Tibial artery (tissue), 4 donors: ENCODE measurements at regions not wholly inside any gene's neighbourhood (a gene's known extent, or its start where the extent isn't known, plus 50 kb on each side); places are given as distances from the start of the nearest gene placed in this dataset.

Experiments
- DNase-seq, 2 donors: peaks; one replicate each; pipeline ENCODE4 v3.0.0-alpha.2; 2019
- H3K27ac ChIP-seq, 2 donors: fragments of 200-600 bp; sonication (generic) in 1 of 2; 1 replicate in 1 of 2; 2 replicates in 1 of 2; pipeline ENCODE4 v1.5.1; 2018 to 2019; ENCODE audit warnings: mild to moderate bottlenecking in 1 of 2
- H3K27me3 ChIP-seq, 2 donors: fragments of 200-600 bp; sonication (generic) in 1 of 2; one replicate each; pipeline versions ENCODE4 v1.5.1 to v1.6.0; 2016 to 2019
- H3K36me3 ChIP-seq, 3 donors: fragments of 200-600 bp; sonication (generic) in 2 of 3; one replicate each; pipeline ENCODE4 v1.5.1; 2016 to 2019; ENCODE audit warnings: mild to moderate bottlenecking in 2 of 3
- H3K4me1 ChIP-seq, 4 donors: fragments of 200-600 bp; sonication (generic) in 2 of 4; 1 replicate in 3 of 4; 2 replicates in 1 of 4; pipeline ENCODE4 v1.5.1; 2016 to 2019
- H3K4me3 ChIP-seq, 2 donors: fragments of 200-600 bp; sonication (generic) in 1 of 2; 1 replicate in 1 of 2; 2 replicates in 1 of 2; pipeline ENCODE4 v1.5.1; 2018 to 2019; ENCODE audit warnings: mild to moderate bottlenecking in 2 of 2
- H3K9me3 ChIP-seq, 3 donors: fragments of 200-600 bp; sonication (generic) in 1 of 3; one replicate each; pipeline ENCODE4 v1.5.1; 2016 to 2019
- intact Hi-C: fragments of 100-400 bp; cut with DNase I; formaldehyde crosslinking; loops from one replicate; pipeline ENCODE4 v1.15.0; 2023; ENCODE audit warnings: low total_unique reads
- TF ChIP-seq, protein P1 (sequence below), 2 experiments: fragments of 200-600 bp in 1 of 2; fragments of 450-650 bp in 1 of 2; IDR thresholded peaks; one replicate each; pipeline ENCODE4 v1.5.1; 2017 to 2019; ENCODE audit warnings: antibody characterized with exemption in 2 of 2, mild to moderate bottlenecking in 1 of 2, moderate library complexity in 1 of 2

DNA sequence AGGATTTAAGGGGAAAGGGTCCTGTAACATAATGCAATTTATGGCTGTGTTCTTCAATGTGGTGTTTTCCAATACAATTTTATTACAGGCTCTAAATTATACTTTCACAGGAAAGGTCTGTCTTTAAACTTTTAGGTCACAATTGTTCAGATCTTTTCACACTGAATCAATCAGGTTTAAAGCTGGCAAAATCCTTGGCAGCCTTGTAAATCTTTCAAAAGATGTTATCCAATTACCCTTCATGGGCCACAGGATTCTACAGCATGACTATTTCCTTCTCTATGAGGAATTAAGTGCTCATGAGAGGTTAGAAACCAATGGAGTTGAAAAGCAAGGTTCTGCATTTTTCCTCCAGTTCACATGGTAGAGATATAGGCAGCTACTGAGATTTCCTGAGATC is 211.5 kb upstream of the MIR17HG start:
- H3K4me1 ChIP-seq = peaks cover 0 to 31% (median 5%) of the 10 kb centered on the region in 4 donors
- H3K27ac ChIP-seq = no peak overlapping the region
- H3K4me3 ChIP-seq = no peak overlapping the region
- no peak for DNase-seq
- no peaks in the 10 kb centered on the region for H3K9me3 ChIP-seq
- H3K36me3 ChIP-seq = no peaks in the 10 kb centered on the region
- TF ChIP-seq, protein P1, sequence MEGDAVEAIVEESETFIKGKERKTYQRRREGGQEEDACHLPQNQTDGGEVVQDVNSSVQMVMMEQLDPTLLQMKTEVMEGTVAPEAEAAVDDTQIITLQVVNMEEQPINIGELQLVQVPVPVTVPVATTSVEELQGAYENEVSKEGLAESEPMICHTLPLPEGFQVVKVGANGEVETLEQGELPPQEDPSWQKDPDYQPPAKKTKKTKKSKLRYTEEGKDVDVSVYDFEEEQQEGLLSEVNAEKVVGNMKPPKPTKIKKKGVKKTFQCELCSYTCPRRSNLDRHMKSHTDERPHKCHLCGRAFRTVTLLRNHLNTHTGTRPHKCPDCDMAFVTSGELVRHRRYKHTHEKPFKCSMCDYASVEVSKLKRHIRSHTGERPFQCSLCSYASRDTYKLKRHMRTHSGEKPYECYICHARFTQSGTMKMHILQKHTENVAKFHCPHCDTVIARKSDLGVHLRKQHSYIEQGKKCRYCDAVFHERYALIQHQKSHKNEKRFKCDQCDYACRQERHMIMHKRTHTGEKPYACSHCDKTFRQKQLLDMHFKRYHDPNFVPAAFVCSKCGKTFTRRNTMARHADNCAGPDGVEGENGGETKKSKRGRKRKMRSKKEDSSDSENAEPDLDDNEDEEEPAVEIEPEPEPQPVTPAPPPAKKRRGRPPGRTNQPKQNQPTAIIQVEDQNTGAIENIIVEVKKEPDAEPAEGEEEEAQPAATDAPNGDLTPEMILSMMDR (IDR thresholded peaks at IDR 0.05) = no peak
- intact Hi-C loops = loop anchor here (10.0 kb wide), 1 partner anchor 49 kb away; no protein-coding TSS in a partner anchor
- H3K27me3 ChIP-seq = no peaks in the 10 kb centered on the region

DNA sequence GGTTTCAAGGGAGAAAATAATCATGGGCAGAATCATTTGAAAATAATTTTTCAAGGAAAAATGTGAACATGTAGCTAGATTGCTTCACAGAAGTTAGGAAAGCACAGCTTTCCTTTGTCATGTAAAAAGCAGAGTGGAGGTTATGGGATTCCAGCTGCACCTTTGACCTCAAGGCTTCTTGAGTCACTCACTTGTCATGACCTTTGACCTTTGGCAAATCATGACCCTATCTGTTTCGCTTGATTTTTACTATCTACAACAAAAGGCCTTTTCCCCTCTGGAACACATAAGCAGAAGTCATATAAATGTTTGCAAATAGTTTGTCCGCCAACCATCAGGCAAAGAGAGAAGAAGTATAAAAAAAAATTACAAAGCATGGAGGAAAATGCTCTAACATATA is 210.7 kb upstream of the MIR17HG start:
- H3K36me3 ChIP-seq = no peaks in the 10 kb centered on the region
- no peak overlapping the region for H3K27ac ChIP-seq
- H3K4me3 ChIP-seq = no peak overlapping the region
- TF ChIP-seq, protein P1 (IDR thresholded peaks at IDR 0.05) = no peak
- DNase-seq = no peak
- no peaks in the 10 kb centered on the region for H3K9me3 ChIP-seq
- no peaks in the 10 kb centered on the region for H3K27me3 ChIP-seq
- intact Hi-C loops = loop anchor here (10.0 kb wide), 1 partner anchor 48 kb away; no protein-coding TSS in a partner anchor
- peaks cover 0 to 40% (median 9%) of the 10 kb centered on the region in 4 donors for H3K4me1 ChIP-seq

GRCh38 chr13:91139232-91139631 is 208.3 kb upstream of the MIR17HG start:
- Histone ChIP-seq H3K36me3 (no peaks in the 10 kb centered on the region), H3K27ac (no peak overlapping the region), H3K27me3 (no peaks in the 10 kb centered on the region), H3K9me3 (no peaks in the 10 kb centered on the region), H3K4me1 (peaks cover 0 to 49% (median 12%) of the 10 kb centered on the region in 4 donors), H3K4me3 (no peak overlapping the region)
- no peak for DNase-seq
- TF ChIP-seq, protein P1 (IDR thresholded peaks at IDR 0.05) = no peak
- intact Hi-C loops = loop anchor here (10.0 kb wide), 1 partner anchor 46 kb away; no protein-coding TSS in a partner anchor

GRCh38 chr13:91141543-91142061 is 205.9 kb upstream of the MIR17HG start:
- TF ChIP-seq, protein P1 (IDR thresholded peaks at IDR 0.05) = no peak
- Histone ChIP-seq H3K4me3 (no peak overlapping the region), H3K9me3 (no peaks in the 10 kb centered on the region), H3K36me3 (no peaks in the 10 kb centered on the region), H3K27me3 (no peaks in the 10 kb centered on the region), H3K4me1 (peaks cover 0 to 65% (median 20%) of the 10 kb centered on the region in 4 donors), H3K27ac (peak overlapping the region; percentile 69)
- intact Hi-C loops = no loop called here
- peak; percentile 32 to 85 for DNase-seq

GRCh38 chr13:91142572-91142971 is 204.9 kb upstream of the MIR17HG start:
- DNase-seq = no peak
- H3K27me3 ChIP-seq = no peaks in the 10 kb centered on the region
- peak overlapping the region in 1 of 2 donors; percentile 11 for H3K4me3 ChIP-seq
- TF ChIP-seq, protein P1 (IDR thresholded peaks at IDR 0.05) = no peak
- intact Hi-C loops = no loop called here
- H3K4me1 ChIP-seq = peaks cover 0 to 64% (median 20%) of the 10 kb centered on the region in 4 donors
- no peaks in the 10 kb centered on the region for H3K36me3 ChIP-seq
- H3K27ac ChIP-seq = peak overlapping the region; percentile 69
- H3K9me3 ChIP-seq = no peaks in the 10 kb centered on the region
